H54 (cell line): ENCODE measurements at regions not wholly inside any gene's neighbourhood (a gene's known extent, or its start where the extent isn't known, plus 50 kb on each side); places are given as distances from the start of the nearest gene placed in this dataset.
A peak's percentile ranks its signal among the peaks of the same experiment; 100 is the strongest.

Experiments
- DNase-seq: peaks from one replicate; pipeline ENCODE4 v3.0.0; 2011; ENCODE audit warnings: low spot score, mixed read lengths; ENCODE audit not compliant: insufficient read length
- FAIRE-seq: peaks from 3 replicates; lab custom pipeline; 2011; peaks lifted over from hg19 to GRCh38; lab: Jason Lieb, UNC
- POLR2A ChIP-seq: IDR thresholded peaks from 2 replicates; pipeline ENCODE4 v1.6.1; 2011; ENCODE audit warnings: low read depth, mild to moderate bottlenecking, low read length

DNA sequence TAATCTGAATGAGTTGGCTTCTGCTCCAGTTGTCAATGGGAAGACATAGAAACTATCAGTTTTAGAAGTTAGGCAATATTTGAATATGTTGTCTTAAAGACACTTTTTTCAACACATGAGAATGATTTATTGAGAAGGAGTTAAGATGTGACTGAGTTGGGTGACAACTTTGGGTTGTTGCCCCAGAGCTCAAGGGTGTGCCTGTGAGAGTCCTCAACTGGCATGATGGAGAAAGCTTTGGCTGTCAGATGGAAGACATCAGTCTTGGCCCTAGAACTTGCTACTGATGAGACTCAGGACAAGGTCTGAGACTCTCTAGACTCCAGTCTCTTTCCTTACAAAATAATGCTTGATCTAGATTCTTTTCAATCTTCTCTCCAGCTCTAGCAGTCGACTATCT lies 69.0 kb upstream of the CTAGE1 start:
- DNase-seq (no peak), FAIRE-seq (no peak)
- TF ChIP-seq POLR2A, result no peak

DNA sequence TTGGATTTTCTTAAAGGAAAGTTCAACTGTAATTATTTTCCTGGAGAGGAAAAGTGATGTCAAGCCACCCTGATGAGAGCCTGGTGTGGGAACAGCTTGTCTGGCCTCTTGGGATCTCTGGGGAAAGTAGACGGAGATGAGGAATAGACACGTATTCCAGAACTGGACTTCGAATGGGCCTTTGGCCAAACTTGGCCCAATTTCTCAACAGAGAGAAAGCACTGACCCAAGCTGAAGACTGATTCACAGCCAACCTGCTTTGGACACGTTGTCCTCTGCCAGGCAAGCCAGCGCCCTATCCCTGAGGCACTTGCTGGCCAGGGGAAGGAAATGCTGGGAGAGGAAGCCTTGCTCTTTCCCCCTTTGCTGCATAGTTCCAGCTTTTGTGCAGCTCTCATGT lies 70.8 kb upstream of the CTAGE1 start:
- DNase-seq (no peak), FAIRE-seq (no peak)
- TF ChIP-seq POLR2A, result no peak

DNA sequence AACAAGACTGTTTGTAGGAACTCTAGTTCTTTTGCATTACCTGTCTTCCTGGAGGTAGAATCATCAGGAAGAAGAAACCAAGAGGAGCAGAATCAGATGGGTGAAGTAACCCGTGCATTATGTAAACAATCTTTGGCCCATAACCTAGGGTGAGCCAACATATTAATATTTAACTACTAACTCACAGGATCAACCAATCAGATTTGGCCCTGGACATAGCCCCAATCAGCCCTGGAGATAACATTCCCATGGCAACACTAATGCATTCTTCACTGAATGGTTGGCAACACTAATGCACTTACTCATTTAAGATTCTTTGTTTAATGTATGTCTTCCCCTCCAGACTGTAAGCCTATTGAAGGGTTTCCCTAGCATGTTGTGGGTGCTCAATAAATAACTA lies 72.0 kb upstream of the CTAGE1 start:
- no peak for FAIRE-seq
- no peak for TF ChIP-seq POLR2A
- DNase-seq, result no peak

DNA sequence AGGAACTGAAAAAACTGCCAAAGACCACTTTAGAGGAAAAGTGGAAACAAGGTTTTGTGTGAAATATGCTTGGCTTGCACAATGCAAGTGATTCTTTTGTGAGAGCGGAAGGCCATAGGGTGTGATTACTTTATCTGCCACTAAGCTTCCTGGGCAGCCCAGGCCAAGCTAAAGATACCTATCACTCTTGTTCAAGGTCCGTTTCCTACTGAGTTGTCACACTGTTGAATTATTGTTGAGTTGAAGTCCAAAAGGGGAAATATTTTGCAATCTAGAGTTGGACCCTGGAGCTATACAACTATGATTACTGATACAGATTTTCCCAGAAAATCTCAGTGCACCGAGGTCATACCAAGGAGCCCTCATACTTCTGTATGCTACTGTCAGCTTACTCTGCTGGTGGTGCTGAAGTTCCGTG lies 72.7 kb upstream of the CTAGE1 start:
- no peak for TF ChIP-seq POLR2A
- FAIRE-seq (no peak), DNase-seq (no peak)

DNA sequence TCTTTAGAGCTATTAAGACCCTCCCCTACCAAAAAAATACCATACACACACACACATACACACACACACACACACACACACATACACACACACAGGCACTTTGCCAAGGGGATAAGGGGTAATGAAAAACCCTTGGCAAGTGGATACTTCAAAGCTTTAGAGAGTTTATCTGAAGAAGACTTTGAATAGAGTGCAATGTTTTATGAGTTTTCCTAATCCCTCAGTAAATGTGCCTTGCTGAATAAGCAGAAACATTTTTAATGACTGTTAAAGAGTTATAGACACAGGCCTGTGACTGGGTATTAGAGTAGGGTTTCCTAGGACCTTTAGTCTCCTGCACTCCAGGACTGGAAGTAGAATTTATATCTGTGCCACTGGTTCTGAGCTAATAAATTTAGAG lies 75.5 kb upstream of the CTAGE1 start:
- DNase-seq (no peak), FAIRE-seq (no peak)
- TF ChIP-seq POLR2A, result no peak

DNA sequence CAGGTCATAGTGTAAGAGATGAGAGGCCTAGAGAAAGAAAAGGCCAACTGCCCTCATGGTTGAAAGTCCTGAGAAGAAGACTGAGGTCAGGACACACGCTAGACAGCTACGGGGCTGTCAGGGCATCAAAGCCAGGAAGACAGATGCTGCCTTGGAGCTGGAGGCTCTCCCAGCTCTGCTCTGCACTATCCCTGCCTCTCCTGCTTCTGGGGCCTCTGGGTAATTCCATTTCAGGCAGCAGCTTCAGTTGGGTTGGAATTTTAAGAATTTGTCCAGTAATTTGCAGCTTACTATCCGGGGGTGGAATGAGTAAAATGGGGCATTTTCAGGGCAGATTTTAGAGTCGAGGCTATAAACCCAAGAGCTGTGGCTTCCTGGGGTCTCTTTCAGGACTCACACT lies 76.2 kb upstream of the CTAGE1 start:
- DNase-seq (no peak), FAIRE-seq (no peak)
- no peak for TF ChIP-seq POLR2A

DNA sequence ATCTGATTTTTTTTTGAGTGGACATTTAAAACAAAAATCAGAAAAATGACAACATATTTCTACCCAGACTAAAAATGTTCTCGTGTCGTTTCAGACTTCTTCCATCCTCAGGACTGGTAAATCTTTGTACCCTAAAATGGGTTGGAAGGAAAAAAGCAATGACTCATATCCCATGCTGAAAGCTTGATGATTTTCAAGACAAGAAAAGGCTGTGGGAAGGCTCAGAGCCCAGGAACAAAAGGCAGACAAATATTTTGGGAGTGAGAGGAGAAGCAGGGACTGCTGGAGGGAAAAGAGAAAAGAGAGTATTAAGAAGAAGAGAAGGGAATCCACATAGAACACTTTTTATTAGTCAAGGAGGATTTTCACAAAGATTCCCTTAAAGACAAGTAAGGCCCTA lies 77.1 kb upstream of the CTAGE1 start:
- FAIRE-seq (no peak), DNase-seq (no peak)
- no peak for TF ChIP-seq POLR2A

DNA sequence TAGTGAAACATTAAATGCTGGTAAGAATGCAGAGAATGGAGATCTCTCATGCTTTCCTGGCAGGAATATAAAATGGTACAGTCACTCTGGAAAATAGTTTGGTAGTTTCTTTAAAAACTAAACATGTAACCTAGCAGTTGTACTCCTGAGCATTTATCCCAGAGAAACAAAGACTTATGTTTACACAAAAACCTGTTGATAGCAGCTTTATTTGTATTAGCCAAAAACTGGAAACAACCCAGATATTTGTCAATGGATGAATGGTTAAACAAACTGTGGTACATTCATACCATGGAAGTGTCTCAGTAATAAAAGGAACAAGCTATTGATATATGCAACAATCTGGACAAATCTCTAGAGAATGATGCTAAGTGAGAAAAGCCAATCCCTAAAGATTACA lies 81.7 kb upstream of the CTAGE1 start:
- DNase-seq (no peak), FAIRE-seq (no peak)
- TF ChIP-seq POLR2A, result no peak

DNA sequence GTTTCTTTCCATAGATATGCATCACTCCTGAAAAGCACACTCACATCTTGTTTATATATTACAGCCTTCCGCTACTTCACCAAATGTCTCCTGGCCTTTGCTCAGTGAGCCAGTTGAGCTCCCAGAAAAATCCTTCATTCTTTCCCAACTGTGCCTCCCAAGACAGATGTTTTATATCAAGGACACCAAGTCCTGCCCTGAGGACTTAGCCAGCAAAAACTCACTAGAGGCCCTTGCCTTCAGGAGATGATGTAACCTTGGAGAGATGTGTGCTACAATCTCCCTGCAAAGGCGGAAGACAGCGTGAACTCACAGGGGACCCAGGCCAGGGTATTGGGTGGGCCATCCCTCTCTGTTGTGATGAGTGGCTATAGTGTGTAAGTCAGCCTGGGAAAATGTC lies 86.1 kb upstream of the CTAGE1 start:
- DNase-seq, result no peak
- TF ChIP-seq POLR2A, result no peak
- no peak for FAIRE-seq

DNA sequence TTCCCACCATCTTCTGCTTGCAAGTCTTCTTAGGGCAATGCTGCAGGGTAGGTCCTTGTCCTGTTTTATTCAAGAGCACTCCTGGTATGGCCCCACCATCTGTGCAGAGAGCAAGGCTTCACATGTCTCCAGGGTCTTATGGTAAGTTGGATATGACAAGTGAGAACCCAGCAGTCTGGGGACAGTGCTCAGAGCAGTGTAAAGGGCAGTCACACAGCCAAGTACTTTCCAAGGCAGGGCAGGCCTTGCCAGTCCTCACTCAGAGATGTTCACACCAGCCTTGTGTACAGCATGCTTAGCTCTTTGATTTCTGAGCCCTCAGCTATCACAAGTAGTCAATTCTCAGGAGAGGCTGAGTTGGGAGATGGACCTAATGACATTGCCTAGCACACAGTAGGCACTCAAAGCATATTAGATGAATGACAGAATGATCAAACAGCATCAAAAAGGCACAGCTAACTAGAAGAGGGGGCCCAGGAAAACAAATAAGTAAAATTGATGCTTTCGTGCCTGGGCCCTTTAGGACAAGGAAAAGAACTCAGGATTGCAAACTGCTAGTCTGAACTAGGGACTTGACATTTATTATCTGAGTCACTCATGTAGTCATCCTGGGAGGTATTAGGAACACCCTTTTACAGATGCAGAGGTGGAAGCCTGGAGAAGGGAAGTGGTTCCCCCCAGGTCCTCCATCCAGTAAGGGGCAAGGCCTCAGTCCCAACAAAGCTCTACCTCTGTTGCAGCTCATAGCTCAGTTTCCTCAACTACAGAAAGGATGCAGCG lies 86.7 kb upstream of the CTAGE1 start:
- peak; percentile 85 for FAIRE-seq
- DNase-seq, result peak; percentile 20
- no peak for TF ChIP-seq POLR2A

DNA sequence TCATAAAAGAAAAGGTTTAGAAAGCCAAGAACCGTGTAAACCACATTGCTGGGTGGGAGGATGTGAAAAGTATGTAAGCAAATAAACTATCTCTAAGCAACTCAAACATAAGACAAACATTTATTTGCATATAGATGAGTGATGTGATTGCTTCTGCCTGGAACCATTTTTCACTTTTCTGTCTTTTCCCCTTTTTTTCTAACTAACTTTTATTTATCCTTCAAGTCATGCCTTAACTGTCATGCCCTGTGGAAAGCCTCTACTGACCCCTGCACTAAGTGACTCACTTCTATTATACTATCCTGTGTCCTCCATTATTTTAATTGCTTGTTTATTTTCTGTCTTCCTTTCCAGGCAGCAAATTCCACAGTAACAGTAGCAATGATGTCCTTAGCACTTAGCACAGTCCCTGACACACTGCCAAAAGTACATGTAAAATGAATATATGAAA lies 87.5 kb upstream of the CTAGE1 start:
- no peak for TF ChIP-seq POLR2A
- FAIRE-seq (peak; percentile 27), DNase-seq (no peak)

DNA sequence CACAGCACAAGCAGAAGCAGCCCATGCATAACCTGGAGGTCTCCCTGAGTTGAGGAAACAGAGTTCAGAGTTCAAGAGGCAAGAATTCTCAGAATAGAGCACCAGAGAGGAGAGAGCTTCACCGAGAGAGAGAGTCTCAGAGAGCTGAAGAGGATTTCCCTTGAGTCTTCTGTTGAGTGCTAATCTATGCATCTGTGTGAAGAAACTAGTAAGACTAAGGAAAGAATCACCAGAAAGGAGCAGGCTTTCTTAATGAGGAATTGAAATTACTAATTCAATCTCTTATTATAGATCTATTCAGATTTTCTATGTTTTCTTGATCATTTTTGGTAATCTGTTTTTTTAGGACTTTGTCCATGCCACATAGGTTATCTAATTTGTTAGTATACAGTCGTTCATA lies 89.3 kb upstream of the CTAGE1 start:
- TF ChIP-seq POLR2A, result no peak
- FAIRE-seq (no peak), DNase-seq (no peak)

DNA sequence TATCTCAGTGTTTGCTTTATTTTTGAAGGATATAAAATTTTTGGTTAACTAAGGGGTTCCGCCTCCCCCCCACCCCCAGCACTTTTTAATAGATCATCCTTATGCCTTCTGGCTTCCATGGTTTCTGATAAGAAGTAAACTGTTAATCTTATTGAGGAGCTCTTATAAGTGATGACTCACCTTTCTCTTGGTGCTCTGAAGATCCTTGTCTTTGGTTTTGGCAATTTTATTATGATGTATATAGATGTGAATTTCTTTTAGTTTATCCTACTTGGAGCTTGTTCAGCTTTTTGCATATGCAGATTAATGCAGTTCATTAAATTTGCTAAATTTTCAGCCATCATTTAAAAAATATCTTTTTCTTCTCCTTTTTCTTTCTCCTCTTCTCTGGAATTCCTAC lies 91.7 kb upstream of the CTAGE1 start:
- no peak for DNase-seq
- TF ChIP-seq POLR2A, result no peak
- no peak for FAIRE-seq

DNA sequence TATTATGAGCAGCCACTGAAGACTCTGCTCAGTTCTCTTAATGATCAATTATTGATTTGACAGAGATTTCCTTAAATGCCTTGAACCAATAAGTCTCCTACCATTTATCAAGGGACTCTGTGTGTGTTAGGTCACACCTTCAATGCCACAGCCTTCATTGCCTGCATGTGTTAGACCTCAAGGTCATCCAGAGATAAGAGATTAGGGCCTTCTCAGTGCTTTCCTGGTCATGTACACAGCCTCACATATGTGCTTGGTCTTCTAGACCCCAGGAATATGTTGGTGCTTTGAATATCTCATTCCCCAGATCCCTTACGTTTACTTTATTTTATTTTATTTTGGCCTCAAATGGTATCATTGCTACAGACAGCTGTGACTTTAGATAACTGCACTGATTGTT lies 93.0 kb upstream of the CTAGE1 start:
- no peak for TF ChIP-seq POLR2A
- no peak for FAIRE-seq
- no peak for DNase-seq
